Heart left ventricle (tissue), 16 donors: ENCODE measurements at regions not wholly inside any gene's neighbourhood (a gene's known extent, or its start where the extent isn't known, plus 50 kb on each side); places are given as distances from the start of the nearest gene placed in this dataset.

Source experiments
- ATAC-seq, 4 donors: fragments of 200-7000 bp; cut with Tn5 transposase; one replicate each; pipeline ENCODE4 v1.9.1; 2020 to 2022; ENCODE audit warnings: moderate library complexity in 4 of 4, mild to moderate bottlenecking in 3 of 4, moderate number of reproducible peaks in 1 of 4
- DNase-seq, 5 donors: peaks; one replicate each; pipeline ENCODE4 v3.0.0-alpha.2; 2020
- H3K27ac ChIP-seq, 12 donors: fragments of 200-600 bp; sonication (generic) in 4 of 12; one replicate each; pipeline versions ENCODE4 v1.5.0 to v1.8.0; 2016 to 2022; ENCODE audit warnings: mild to moderate bottlenecking in 2 of 12
- H3K27me3 ChIP-seq, 9 donors: fragments of 200-600 bp; sonication (generic) in 2 of 9; one replicate each; pipeline versions ENCODE4 v1.5.1 to v1.8.0; 2016 to 2022; ENCODE audit warnings: mild to moderate bottlenecking in 3 of 9
- H3K36me3 ChIP-seq, 9 donors: fragments of 200-600 bp; sonication (generic) in 2 of 9; one replicate each; pipeline versions ENCODE4 v1.5.0 to v1.8.0; 2018 to 2022; ENCODE audit warnings: mild to moderate bottlenecking in 2 of 9
- H3K4me1 ChIP-seq, 12 donors: fragments of 200-600 bp; sonication (generic) in 4 of 12; one replicate each; pipeline versions ENCODE4 v1.5.0 to v1.8.0; 2016 to 2022; ENCODE audit warnings: mild to moderate bottlenecking in 3 of 12
- H3K4me3 ChIP-seq, 12 donors: fragments of 200-600 bp; sonication (generic) in 4 of 12; one replicate each; pipeline versions ENCODE4 v1.5.0 to v1.8.0; 2017 to 2022; ENCODE audit warnings: mild to moderate bottlenecking in 9 of 12, moderate library complexity in 4 of 12
- H3K9me3 ChIP-seq, 12 donors: fragments of 200-600 bp; sonication (generic) in 4 of 12; one replicate each; pipeline versions ENCODE4 v1.5.0 to v1.8.0; 2016 to 2022; ENCODE audit warnings: mild to moderate bottlenecking in 1 of 12
- CTCF ChIP-seq, 12 donors: fragments of 200-600 bp; sonication (generic) in 4 of 12; IDR thresholded peaks; one replicate each; pipeline versions ENCODE4 v1.5.0 to v1.8.0; 2018 to 2022; ENCODE audit warnings: antibody characterized with exemption in 12 of 12, mild to moderate bottlenecking in 5 of 12
- POLR2A ChIP-seq, 2 donors: fragments of 450-650 bp; IDR thresholded peaks; one replicate each; pipeline ENCODE4 v1.6.1; 2017; ENCODE audit warnings: antibody characterized with exemption in 2 of 2, mild to moderate bottlenecking in 2 of 2, moderate library complexity in 2 of 2
- WGBS, 4 donors: extraction: QIAGEN DNeasy Blood & Tissue Kit in 2 of 4; methylation state at CpG; one replicate each; pipeline versions ENCODE4 v1.1.5 to v1.1.7; 2013 to 2018; 5-methylcytosine and 5-hydroxymethylcytosine counted together
- intact Hi-C, 10 donors: fragments of 100-400 bp; cut with DNase I; formaldehyde crosslinking; loops; one replicate each; pipeline versions ENCODE4 v1.11.1 to v1.14.2; 2022
- donor health status: ischemic (EF 13 %, LVEDD 7.1; RV severe dilation, severe dysfunction).
- donor health status: healthy with polysubstance abuse.
- donor health status: DM: no; HTN: yes; CAD: no.
- donor health status: DM: no; HTN: no; CAD: no.
- donor health status: ischemic (EF 25% LVEDD 6.9; RV normal size, moderate dysfunction).
- donor health status: ischemic (EF 25% LVEDD 5.7; RV mildly dilated, moderate dysfunction).
- donor health status: healthy.
- donor health status: DM: yes; HTN: yes; CAD: no.
- donor health status: ischemic (EF 35%, LVEDD 5.7; RV mildly dilated, moderate dysfunction).
- donor health status: nonischemic (EF 11% LVEDD 7.7; RV severe dilation, severe dysfunction).
- donor health status: DM: yes; HTN: yes; CAD: no.
- donor health status: PGD.
- donor health status: ischemic (EF 29% LVEDD 5.4; RV normal size, mild dysfunction).
- donor health status: nonischemic (EF 23%, LVEDD 6.1; RV moderate dilation, normal function).

GRCh38 chr5:167254132-167254531 lies 1037.3 kb upstream of the WWC1 start:
- no peak overlapping the region for H3K4me3 ChIP-seq
- TF ChIP-seq CTCF (IDR thresholded peaks at IDR 0.05) (no peak), POLR2A (IDR thresholded peaks at IDR 0.05) (no peak)
- no peak overlapping the region for H3K27ac ChIP-seq
- H3K9me3 ChIP-seq: no peaks in the 10 kb centered on the region
- H3K4me1 ChIP-seq: no peaks in the 10 kb centered on the region
- H3K27me3 ChIP-seq: peaks cover 0 to 4% (median 0%) of the 10 kb centered on the region in 9 donors
- intact Hi-C loops: no loop called here
- H3K36me3 ChIP-seq: no peaks in the 10 kb centered on the region
- no peak for ATAC-seq
- WGBS, 4 donors: 70 to 87% (median 78%) methylated on average over 3 of the region's 3 CpGs
- no peak for DNase-seq

- no peak for ATAC-seq
- WGBS, 4 donors: 83 to 87% (median 84%) methylated on average over 2 of the region's 2 CpGs
Observed at GRCh38 chr5:167255926-167256325, 1035.5 kb upstream of the WWC1 start.

GRCh38 chr5:167259806-167260205 lies 1031.6 kb upstream of the WWC1 start:
- DNase-seq (no peak), ATAC-seq (no peak)
- H3K27ac ChIP-seq: no peak overlapping the region
- 64 to 79% (median 75%) methylated on average over 2 of the region's 2 CpGs for WGBS, 4 donors
- peaks cover 0 to 3% (median 0%) of the 10 kb centered on the region in 9 donors for H3K27me3 ChIP-seq
- no peaks in the 10 kb centered on the region for H3K9me3 ChIP-seq
- no peaks in the 10 kb centered on the region for H3K4me1 ChIP-seq
- no peak overlapping the region for H3K4me3 ChIP-seq
- intact Hi-C loops: no loop called here
- H3K36me3 ChIP-seq: no peaks in the 10 kb centered on the region
- TF ChIP-seq CTCF (IDR thresholded peaks at IDR 0.05) (no peak), POLR2A (IDR thresholded peaks at IDR 0.05) (no peak)

More at GRCh38 chr5:167255926-167256325, 1035.5 kb upstream of the WWC1 start:
- no peak overlapping the region for H3K27ac ChIP-seq
- no peak overlapping the region for H3K4me3 ChIP-seq
- H3K9me3 ChIP-seq: no peaks in the 10 kb centered on the region
- no peaks in the 10 kb centered on the region for H3K36me3 ChIP-seq
- H3K4me1 ChIP-seq: no peaks in the 10 kb centered on the region
- peaks cover 0 to 4% (median 0%) of the 10 kb centered on the region in 9 donors for H3K27me3 ChIP-seq
- intact Hi-C loops: no loop called here
- DNase-seq: no peak
- TF ChIP-seq CTCF (IDR thresholded peaks at IDR 0.05): no peak
- TF ChIP-seq POLR2A (IDR thresholded peaks at IDR 0.05): no peak

- Histone ChIP-seq H3K27ac (no peak overlapping the region), H3K4me3 (no peak overlapping the region), H3K27me3 (peaks cover 0 to 3% (median 0%) of the 10 kb centered on the region in 9 donors), H3K36me3 (no peaks in the 10 kb centered on the region), H3K9me3 (no peaks in the 10 kb centered on the region), H3K4me1 (no peaks in the 10 kb centered on the region)
- DNase-seq (no peak), ATAC-seq (no peak)
- TF ChIP-seq CTCF (IDR thresholded peaks at IDR 0.05) (peak in 1 of 12 donors; percentile 10), POLR2A (IDR thresholded peaks at IDR 0.05) (no peak)
- WGBS, 4 donors: 68 to 71% (median 70%) methylated on average over 3 of the region's 3 CpGs
- intact Hi-C loops: no loop called here
Observed at GRCh38 chr5:167261309-167262100, 1029.9 kb upstream of the WWC1 start.
